ENCODE measurements at regions not wholly inside any gene's neighbourhood (a gene's known extent, or its start where the extent isn't known, plus 50 kb on each side); places are given as distances from the start of the nearest gene placed in this dataset.

GRCh38 chr6:14934013-14934412 is 311.9 kb upstream of the JARID2 start:
- H3K36me3 ChIP-seq, result no peaks in the 10 kb centered on the region

GRCh38 chr6:14934844-14935243 is 311.0 kb upstream of the JARID2 start:
- H3K27ac ChIP-seq, result no peak overlapping the region
- TF ChIP-seq POLR2AphosphoS5 (IDR thresholded peaks at IDR 0.05) (no peak), POLR2A (IDR thresholded peaks at IDR 0.05) (no peak), EP300 (IDR thresholded peaks at IDR 0.05) (no peak), CTCF (IDR thresholded peaks at IDR 0.05) (no peak)
- intact Hi-C loops (cut with DNase I), result no loop called here

More at GRCh38 chr6:14934013-14934412, 311.9 kb upstream of the JARID2 start:
- no peaks in the 10 kb centered on the region for H3K4me1 ChIP-seq
- H3K27me3 ChIP-seq, result no peaks in the 10 kb centered on the region
- no peak overlapping the region for H3K4me3 ChIP-seq
- intact Hi-C loops (cut with DNase I), result no loop called here
- WGBS, 2 donors, result 88 to 98% methylated on average over 1 of the region's 1 CpG
- H3K9me3 ChIP-seq, result no peaks in the 10 kb centered on the region
- DNase-seq, result no peak
- no peak overlapping the region for H3K27ac ChIP-seq
- no peak for TF ChIP-seq EP300 (IDR thresholded peaks at IDR 0.05)
- no peak for TF ChIP-seq POLR2A (IDR thresholded peaks at IDR 0.05)
- TF ChIP-seq CTCF (IDR thresholded peaks at IDR 0.05), result no peak
- TF ChIP-seq POLR2AphosphoS5 (IDR thresholded peaks at IDR 0.05), result no peak

GRCh38 chr6:14936861-14937260 is 309.0 kb upstream of the JARID2 start:
- Histone ChIP-seq H3K4me1 (no peaks in the 10 kb centered on the region), H3K27ac (no peak overlapping the region), H3K27me3 (no peaks in the 10 kb centered on the region), H3K4me3 (no peak overlapping the region), H3K36me3 (no peaks in the 10 kb centered on the region), H3K9me3 (no peaks in the 10 kb centered on the region)
- TF ChIP-seq CTCF (IDR thresholded peaks at IDR 0.05) (no peak), EP300 (IDR thresholded peaks at IDR 0.05) (no peak), POLR2AphosphoS5 (IDR thresholded peaks at IDR 0.05) (no peak), POLR2A (IDR thresholded peaks at IDR 0.05) (no peak)
- 87 to 94% methylated on average over 2 of the region's 2 CpGs for WGBS, 2 donors
- intact Hi-C loops (cut with DNase I), result no loop called here
- DNase-seq, result no peak

More at GRCh38 chr6:14934844-14935243, 311.0 kb upstream of the JARID2 start:
- Histone ChIP-seq H3K4me1 (no peaks in the 10 kb centered on the region), H3K4me3 (no peak overlapping the region), H3K9me3 (no peaks in the 10 kb centered on the region), H3K27me3 (no peaks in the 10 kb centered on the region), H3K36me3 (no peaks in the 10 kb centered on the region)
- no peak for DNase-seq
- 64 to 80% methylated on average over 4 of the region's 4 CpGs for WGBS, 2 donors

GRCh38 chr6:14943116-14943515 is 302.8 kb upstream of the JARID2 start:
- no peaks in the 10 kb centered on the region for H3K4me1 ChIP-seq
- no peak overlapping the region for H3K27ac ChIP-seq
- DNase-seq, result no peak
- no peaks in the 10 kb centered on the region for H3K9me3 ChIP-seq
- intact Hi-C loops (cut with DNase I), result no loop called here
- WGBS, 2 donors, result 87 to 90% methylated on average over 3 of the region's 3 CpGs
- no peak overlapping the region for H3K4me3 ChIP-seq
- H3K36me3 ChIP-seq, result no peaks in the 10 kb centered on the region
- TF ChIP-seq POLR2AphosphoS5 (IDR thresholded peaks at IDR 0.05) (no peak), CTCF (IDR thresholded peaks at IDR 0.05) (no peak)
- H3K27me3 ChIP-seq, result no peaks in the 10 kb centered on the region

- no peak for TF ChIP-seq CTCF (IDR thresholded peaks at IDR 0.05)
- TF ChIP-seq POLR2AphosphoS5 (IDR thresholded peaks at IDR 0.05), result no peak
- no peak for TF ChIP-seq EP300 (IDR thresholded peaks at IDR 0.05)
- TF ChIP-seq POLR2A (IDR thresholded peaks at IDR 0.05), result no peak
- H3K27me3 ChIP-seq, result no peaks in the 10 kb centered on the region
- intact Hi-C loops (cut with DNase I), result no loop called here
Measured at GRCh38 chr6:14944593-14944992, 301.3 kb upstream of the JARID2 start.

More at GRCh38 chr6:14944593-14944992, 301.3 kb upstream of the JARID2 start:
- no peak overlapping the region for H3K27ac ChIP-seq
- no peaks in the 10 kb centered on the region for H3K9me3 ChIP-seq
- H3K4me1 ChIP-seq, result no peaks in the 10 kb centered on the region
- no peak overlapping the region for H3K4me3 ChIP-seq
- DNase-seq, result no peak
- no peaks in the 10 kb centered on the region for H3K36me3 ChIP-seq

Data from sigmoid colon (tissue), 6 donors.